AG08395 (cell line): ENCODE measurements at regions not wholly inside any gene's neighbourhood (a gene's known extent, or its start where the extent isn't known, plus 50 kb on each side); places are given as distances from the start of the nearest gene placed in this dataset.
"Not testable (repeated sequence)": the region's sequence is repeated elsewhere in the genome, so short reads cannot be mapped to it uniquely, and the experiment has no call there.

Experiments used
- DNase-seq: peaks from one replicate; pipeline ENCODE4 v3.0.0; 2012; ENCODE audit warnings: mixed read lengths, low spot score

DNA sequence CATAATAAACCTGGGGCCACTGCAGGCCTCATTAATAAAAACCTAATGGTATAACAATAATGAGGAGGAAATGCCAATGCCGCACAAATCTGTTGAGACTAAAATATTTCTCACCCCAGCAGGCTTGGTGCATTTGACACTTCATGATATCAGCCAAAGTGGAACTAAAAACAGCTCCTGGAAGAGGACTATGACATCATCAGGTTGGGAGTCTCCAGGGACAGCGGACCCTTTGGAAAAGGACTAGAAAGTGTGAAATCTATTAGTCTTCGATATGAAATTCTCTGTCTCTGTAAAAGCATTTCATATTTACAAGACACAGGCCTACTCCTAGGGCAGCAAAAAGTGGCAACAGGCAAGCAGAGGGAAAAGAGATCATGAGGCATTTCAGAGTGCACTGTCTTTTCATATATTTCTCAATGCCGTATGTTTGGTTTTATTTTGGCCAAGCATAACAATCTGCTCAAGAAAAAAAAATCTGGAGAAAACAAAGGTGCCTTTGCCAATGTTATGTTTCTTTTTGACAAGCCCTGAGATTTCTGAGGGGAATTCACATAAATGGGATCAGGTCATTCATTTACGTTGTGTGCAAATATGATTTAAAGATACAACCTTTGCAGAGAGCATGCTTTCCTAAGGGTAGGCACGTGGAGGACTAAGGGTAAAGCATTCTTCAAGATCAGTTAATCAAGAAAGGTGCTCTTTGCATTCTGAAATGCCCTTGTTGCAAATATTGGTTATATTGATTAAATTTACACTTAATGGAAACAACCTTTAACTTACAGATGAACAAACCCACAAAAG, 580.9 kb upstream of the TMEFF2 start:
- DNase-seq = no peak

DNA sequence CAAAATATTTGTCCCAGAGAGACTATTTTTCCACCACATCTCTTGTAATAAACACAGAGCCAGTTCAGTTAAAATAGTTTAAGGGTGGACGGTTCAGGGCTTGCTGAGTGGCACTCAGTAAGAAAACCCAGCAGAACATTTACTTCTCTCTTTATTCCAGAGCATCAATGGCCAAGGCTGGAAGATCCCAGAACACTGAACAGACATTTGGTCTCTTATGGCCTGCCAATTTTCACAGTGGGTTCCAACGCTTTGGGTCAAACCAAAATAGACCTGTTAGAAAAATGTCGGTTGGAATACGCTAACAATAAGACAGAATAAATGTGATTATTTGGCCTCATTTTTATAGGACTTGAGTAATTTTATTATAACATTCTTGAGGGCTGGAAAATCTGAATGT, 580.3 kb upstream of the TMEFF2 start:
- no peak for DNase-seq

DNA sequence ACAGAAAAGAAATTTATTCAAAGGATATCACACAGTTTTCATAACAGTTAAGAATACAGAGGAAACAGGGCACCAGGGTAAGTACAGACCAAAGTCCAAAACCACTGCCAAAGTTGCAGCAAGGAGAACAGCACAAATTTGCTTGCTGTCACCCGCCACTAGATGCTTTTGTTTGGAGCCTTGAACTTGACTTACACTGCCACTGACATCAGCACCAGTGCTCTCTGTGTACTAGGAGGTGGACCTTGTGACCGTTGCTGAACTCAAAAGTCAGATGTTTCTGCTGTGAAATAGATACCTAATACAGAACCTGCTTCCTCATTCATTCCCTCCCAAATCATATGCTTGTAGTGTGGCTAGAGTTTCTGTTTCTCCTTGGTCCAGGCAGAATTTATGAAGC, 578.3 kb upstream of the TMEFF2 start:
- DNase-seq = no peak

DNA sequence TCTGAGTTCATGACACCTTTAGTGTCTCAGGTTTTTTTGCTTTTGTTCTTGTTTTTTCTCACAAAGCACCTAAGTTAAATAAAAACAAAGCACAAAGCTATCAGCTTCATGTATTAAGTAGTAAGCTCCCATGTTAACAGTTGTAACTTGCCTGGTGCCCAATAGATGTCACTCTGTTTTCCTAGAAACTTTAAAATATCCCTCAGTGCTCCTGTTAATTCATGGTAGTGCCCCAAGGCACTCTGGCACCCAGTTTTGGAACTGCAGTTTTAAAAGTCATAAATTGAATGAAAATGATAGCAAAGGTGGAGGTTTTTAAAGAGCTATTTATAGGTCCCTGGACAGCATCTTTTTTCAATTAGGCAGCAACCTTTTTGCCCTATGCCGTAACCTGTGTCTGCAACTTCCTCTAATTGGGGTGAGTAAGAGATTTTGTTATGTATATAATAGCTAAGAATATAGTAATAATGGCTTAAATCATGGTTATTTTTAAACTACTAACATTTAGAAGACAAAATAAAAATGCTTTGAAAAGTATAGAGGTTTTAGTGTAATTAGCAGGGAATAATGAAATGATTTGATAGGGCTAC, 555.0 kb upstream of the TMEFF2 start:
- no peak for DNase-seq

DNA sequence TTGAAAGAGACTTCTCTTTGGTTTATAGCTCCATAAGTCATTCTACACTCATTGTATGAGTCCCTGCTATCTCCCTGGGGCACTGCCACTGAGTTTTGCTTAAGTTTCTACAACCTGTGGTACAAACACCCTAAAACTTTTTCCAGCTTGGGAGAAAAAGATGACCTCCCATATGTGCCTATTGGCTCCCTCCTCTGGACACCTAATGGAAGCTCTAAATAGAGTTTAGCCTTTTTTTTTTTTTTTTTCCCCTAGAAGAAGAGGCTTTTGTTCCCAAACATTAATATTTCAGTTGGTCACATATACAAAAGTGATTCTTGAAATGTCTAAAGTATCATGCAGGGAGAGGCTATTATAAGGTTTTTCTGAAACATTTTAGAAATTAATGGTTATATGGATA, 547.2 kb upstream of the TMEFF2 start:
- no peak for DNase-seq

DNA sequence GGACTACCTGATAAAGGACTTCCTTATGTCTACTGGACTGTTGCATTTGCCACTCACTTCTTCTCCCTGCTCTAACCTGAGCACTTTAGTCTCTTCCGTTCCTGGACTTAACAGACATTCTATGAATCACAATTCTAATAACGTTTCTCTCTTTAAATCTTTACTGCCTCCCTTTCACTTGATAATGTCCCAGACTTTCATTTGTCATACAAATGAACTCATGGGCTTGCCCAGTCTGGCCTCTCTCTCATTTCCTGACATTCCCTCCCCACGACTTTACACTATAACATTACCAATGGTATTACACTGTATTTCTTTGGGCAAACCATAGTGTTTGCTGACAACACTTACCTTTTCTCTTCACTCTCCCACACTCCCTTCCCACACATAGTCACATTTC, 540.7 kb upstream of the TMEFF2 start:
- DNase-seq = no peak

DNA sequence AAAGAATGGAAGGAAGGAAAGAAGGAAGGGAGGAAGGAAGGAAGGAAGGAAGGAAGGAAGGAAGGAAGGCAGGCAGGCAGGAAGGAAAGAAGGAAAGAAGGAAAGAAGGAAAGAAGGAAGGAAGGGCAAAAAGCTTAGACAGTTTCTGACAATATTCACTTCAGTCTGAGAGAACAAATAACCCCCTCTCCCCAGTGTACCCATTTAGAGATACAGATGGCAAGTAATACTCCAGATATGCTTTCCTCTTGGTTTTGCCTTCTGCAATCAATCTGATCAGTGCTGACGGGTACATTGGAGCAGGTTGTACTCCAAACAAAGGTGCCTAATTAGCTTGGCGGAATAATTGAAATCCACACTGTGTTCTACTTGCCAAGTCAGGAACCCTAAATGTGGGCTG, 534.6 kb upstream of the TMEFF2 start:
- DNase-seq = no peak

DNA sequence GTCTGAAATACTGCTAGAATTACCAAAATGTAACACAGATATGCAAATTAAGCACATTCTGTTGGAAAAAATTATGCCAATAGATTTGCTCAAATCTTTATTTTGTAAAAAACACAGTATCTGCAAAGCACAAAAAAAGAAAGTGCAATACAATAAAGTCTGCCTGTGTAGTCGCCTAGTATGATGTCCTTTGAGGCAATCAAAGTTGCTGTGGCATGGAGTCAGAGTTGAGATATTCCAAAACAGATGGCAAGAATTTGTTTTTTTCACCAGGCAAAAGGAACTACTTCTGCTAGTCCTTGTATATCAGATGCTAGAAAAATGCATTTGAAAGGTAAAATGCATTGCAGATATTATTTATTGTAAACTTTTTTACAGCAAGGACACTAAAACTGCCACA, 531.3 kb upstream of the TMEFF2 start:
- DNase-seq = no peak

DNA sequence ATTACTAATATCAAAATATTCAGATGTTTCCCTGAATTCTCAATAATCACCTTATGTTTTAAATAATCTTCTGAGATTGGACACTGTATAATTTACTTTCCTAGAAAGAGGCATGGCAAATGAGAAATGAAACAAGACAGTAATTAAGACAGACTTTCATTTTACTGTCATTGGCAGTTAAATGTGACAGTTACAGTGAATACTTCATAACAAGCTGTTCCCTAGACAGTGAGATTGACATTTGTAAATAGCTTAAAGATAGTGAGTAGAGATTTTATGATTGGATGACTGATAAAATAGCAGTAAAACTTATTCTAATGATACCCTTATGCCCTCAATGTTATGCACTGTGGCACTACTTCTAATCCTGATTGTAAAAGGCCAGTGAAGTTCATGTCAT, 524.9 kb upstream of the TMEFF2 start:
- no peak for DNase-seq

DNA sequence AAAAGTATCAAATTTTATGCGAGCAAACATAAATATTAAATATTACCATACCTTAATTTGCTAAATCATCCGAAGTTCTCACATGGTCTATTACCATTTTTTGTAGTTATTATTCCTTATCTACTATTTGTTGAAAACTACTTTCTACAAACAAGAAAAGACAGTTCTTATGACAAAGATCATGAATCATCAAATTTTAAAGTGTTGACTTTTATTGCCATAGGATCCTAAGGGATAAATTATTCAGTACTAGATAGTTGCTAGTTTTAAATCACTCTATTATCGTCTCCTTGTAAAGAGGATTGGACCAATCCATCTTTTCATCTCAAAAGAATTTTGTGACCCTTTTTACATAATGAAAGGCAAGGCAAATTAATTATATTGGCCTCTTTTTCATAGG, 523.6 kb upstream of the TMEFF2 start:
- no peak for DNase-seq

DNA sequence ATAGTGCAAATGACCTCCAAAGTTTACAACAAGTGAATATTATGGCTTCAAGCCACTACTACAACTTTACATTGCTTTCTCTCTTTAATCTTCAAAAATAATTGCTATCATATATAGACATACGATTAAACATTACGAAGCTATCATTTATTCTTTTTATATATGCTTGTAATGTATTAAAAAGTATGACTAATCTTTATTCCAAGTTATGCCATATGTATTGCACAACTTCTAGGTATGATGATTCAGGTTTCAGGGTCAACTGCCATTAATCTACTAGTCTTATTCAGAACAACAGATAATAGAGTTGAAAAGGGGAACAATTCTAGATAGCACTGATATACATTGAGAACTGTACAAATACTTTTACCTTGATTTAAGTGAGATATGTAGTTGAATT, 506.2 kb upstream of the TMEFF2 start:
- DNase-seq = no peak

DNA sequence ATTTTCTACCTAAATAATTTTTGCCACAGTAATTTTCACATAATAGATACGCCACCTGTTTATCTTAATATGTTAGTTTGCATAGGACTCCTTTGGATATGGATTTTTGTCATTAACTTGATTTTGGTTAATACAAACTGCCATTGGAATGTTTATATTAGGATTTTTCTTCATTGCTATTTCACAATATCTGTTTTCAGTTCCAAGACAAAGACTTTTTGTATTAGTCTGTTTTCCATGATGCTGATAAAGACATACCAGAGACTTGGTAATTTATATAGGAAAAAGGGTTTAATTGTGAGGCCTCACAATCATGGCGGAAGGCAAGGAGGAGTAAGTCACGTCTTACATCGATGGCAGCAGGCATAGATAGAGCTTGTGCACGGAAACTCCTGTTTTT, 503.1 kb upstream of the TMEFF2 start:
- no peak for DNase-seq

DNA sequence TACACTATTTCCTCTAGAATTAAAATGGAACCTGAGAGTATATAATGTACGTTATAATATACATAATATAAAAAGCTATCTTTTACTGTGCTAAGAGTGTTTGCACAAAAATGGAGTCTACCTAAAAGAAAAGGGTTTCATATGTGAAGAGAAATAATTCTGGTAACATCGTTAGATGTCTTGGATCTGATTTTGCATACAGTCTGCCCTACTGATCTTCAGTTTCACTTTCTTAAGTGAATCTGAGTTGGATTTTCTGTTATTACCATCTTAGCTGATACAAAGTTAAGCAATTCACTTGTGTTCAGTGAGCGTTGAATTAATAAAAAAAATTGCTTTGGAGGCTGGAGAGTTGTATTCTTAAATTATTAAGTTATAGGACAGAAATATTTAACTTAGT, 502.1 kb upstream of the TMEFF2 start:
- DNase-seq = no peak

DNA sequence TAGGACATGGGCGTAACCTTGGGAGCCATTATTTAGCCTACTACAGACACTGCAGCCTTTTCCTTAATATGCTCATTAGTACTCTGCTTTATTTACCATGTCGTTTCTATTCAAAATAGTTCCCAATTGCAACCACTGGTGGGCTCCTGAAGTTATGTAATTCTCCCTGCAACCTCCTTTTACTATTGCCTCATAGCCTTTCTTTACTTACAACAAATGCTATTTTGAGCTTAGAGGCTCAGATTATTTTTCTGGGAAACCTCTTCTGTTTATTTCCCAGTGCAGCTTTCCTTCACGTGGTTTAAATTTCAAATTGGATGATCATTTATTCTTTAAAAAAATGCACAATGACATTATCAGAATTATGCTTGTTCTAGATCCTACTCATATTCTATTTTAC, 492.3 kb upstream of the TMEFF2 start:
- no peak for DNase-seq

DNA sequence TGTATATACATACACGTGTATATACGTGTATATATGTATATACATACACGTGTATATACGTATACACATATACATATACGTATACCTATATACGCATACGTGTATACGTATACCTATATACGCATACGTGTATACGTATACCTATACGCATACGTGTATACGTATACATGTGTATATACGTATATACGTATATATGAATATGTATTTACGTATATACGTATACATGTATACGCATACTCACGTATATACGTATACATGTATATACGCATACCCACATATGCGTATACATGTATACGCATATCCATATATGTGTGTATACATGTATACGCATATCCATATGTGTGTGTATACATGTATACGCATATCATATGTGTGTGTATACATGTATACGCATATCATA, 487.8 kb upstream of the TMEFF2 start:
- not testable (repeated sequence) for DNase-seq

DNA sequence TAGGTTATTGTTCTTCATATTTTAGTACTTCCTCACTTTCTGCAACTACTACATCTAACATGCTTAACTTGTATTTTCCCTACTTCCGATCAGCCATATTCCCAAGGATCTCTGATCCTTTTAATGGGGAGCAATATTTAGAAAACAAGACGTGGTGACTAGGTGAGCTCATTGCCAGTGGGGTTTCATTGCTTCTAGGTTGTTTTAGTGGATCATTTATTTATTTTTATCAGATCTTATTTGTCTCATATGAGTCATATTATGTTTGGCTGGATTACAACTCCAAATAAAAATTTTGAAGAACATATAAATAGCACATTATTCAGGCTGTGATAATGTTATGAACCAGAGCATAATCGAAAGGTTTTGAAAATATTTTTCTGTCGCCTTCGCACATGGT, 480.9 kb upstream of the TMEFF2 start:
- DNase-seq = no peak

DNA sequence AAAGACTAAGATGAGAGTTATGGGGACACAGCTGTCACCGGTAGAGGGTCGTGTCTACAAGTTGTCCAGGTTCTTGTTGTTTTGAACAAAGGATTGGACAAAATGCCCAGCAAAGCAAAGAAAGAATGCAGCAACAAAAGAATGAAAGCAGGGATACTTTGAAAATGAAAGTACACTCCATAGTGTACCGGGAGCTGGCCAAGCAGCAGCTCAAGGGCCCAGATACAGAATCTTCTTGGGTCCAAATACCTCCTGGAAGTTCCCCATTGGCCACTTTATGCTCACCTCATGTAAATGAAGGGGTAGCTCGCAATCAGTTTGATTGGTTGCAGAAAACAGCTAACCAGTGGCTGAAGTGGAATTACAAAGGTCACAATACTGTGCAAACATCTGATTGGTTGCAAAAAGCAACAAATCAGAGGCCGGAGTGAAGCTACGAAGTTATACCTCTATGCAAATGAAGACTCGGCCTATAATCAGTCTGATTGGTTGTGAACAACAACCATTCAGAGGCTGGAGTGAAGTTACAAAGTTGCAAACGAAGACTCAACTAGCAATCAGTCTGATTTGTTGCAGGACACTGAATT, 474.9 kb upstream of the TMEFF2 start:
- DNase-seq = no peak

DNA sequence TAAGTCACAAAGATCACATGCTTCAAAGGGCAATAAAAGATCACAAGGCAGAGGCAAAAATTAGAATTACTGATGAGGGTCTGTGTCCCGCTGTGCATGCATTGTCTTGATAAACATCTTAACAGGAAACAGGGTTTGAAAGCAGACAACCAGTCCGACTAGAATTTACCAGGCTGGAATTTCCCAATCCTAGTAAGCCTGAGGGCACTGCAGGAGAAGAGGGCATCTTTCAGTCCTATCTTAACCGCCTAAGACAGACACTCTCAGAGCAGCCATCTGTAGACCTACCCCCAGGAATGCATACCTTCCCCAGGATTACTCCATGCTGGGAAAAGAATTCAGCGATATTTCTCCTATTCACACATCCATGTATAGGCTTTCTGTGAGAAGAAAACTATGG, 465.8 kb upstream of the TMEFF2 start:
- not testable (repeated sequence) for DNase-seq

DNA sequence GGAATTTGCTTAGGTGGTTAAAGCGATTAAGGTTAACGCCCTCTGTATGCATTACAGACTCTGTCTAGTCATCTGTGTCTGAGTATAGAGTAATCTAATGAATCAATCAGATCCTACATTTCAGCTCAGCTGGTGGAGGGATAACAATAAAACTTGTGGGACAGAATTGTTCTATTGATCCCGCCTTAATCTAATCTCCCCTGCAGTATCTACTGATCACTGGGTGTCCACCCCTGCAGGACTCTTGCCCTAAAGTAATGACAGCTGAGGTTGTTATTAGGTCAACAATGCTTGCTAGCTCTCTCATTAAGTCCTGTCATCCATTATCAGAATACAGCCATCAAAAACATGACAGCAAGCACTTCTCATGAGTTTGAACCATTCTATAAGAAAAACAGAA, 462.6 kb upstream of the TMEFF2 start:
- DNase-seq = no peak

DNA sequence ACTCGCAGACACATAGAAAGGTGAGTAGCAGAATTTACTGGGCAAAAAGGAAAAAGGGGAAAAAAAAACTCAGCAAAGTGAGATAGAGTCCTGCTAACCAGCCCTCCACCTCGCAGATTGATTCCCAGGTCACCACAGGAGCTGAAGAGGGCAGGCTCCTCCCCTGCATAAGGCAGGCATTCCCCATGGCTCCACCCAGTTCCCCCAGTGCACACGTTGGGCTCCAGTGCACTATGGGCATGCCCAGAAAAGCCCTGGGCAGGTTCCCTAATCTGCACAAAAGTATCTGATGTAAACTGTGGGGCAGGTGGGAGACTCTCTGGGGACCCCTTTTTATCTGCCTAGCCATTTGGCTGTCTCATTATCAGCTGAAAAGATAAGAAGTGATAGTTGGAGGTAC, 461.2 kb upstream of the TMEFF2 start:
- no peak for DNase-seq

DNA sequence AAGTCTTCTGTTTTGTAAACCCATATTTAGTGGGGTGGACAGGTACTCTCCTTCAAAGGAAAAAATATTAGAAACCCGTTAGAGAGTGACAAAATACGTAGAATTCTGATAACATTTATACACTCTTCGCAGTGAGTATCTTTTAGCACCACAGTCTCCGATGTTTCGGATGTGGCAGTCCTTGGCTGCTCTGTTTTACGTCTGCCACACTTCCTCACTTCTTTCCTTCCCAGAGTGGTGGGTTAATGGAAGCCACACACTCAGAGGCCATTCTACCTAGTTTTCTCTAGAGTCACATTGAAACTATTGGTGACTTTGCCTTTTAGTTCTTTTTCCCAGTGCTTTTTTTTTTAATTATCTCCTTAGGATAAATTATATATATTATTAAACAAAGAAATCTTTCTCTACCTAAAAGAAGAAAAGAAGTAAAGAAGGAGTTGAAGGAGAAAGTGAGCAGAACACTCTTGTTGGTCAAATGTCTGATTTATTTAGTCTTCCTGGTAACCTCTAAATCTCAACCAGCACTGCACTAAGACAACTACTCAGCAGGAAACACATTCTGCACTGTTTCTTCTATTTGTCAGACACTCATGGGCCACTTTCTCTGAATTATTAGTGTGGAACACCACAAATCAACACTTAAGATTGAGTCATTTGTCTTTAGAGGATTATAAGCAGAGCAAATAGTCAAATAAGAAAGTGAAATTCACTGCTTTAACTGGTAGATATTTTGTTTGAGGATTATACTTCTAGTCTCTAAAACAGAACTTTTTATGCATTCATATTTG, 451.3 kb upstream of the TMEFF2 start:
- DNase-seq = no peak

DNA sequence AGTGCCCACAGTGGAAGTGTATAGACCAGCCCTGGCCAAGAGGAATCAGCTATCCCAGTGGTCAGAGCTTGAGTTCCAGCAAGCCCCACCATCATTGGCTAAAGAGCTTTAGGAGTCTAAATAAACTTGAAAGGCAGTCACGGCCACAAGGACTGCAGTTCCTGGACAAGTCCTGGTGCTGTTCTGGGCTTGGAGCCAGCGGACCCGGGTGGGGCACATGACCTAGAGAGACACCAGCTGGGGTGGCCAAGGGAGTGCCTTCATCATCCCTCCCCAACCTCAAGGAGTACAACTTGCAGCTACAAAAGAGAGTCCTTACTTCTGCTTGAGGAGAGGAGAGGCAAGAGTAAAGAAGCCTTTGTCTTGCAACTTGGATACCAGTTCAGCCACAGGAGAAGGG, 439.8 kb upstream of the TMEFF2 start:
- no peak for DNase-seq

DNA sequence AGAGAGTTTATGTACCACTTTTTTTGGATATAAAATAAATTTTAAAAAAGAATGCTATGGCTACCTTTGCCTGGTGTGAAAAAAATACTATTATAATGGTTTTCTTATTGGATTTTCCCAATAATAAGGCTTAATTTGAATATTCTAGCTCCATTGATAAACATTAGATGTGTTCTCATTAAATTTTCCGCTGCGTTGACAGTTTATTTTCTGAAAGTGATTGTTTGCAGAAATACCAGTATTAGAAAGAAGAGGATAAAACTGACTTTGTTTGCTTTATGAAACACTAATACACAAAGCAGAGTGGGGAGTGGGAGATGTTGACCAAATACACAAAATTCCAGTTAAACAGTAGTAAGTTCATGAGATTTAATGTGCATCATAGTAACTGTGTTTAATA, 433.3 kb upstream of the TMEFF2 start:
- no peak for DNase-seq
